NB4 (cell line): ENCODE measurements at regions not wholly inside any gene's neighbourhood (a gene's known extent, or its start where the extent isn't known, plus 50 kb on each side); places are given as distances from the start of the nearest gene placed in this dataset.

ENCODE experiments used
- DNase-seq: peaks from one replicate; pipeline ENCODE4 v3.0.0; 2010; ENCODE audit warnings: low read depth
- H3K4me3 ChIP-seq: one replicate; pipeline ENCODE4 v1.5.1; 2011; ENCODE audit warnings: mild to moderate bottlenecking, low read depth, low read length, moderate library complexity
- CTCF ChIP-seq: IDR thresholded peaks from one replicate; pipeline ENCODE4 v1.5.1; 2012; ENCODE audit warnings: low read depth, low read length
- MAX ChIP-seq: IDR thresholded peaks from 2 replicates; pipeline ENCODE4 v1.6.1; 2011; ENCODE audit warnings: low read depth, low read length
- MYC ChIP-seq: IDR thresholded peaks from 2 replicates; pipeline ENCODE4 v1.6.1; 2011; ENCODE audit warnings: low read depth, low read length
- POLR2A ChIP-seq: IDR thresholded peaks from 2 replicates; pipeline ENCODE4 v1.6.1; 2011; ENCODE audit warnings: mild to moderate bottlenecking; ENCODE audit not compliant: insufficient read length; ENCODE audit errors: extremely low read depth

GRCh38 chr2:129751409-129751808, 228.1 kb upstream of the RAB6C start:
- no peak for TF ChIP-seq MYC
- no peak for TF ChIP-seq POLR2A
- TF ChIP-seq MAX = no peak
- TF ChIP-seq CTCF = no peak
- no peak overlapping the region for H3K4me3 ChIP-seq
- no peak for DNase-seq

- no peak for DNase-seq
- H3K4me3 ChIP-seq = no peak overlapping the region
- TF ChIP-seq MYC (no peak), POLR2A (no peak), MAX (no peak), CTCF (no peak)
Measured at GRCh38 chr2:129752176-129752575, 227.3 kb upstream of the RAB6C start.

GRCh38 chr2:129752686-129753085, 226.8 kb upstream of the RAB6C start:
- H3K4me3 ChIP-seq = no peak overlapping the region
- TF ChIP-seq MAX = no peak
- no peak for TF ChIP-seq MYC
- no peak for TF ChIP-seq POLR2A
- TF ChIP-seq CTCF = no peak
- no peak for DNase-seq

GRCh38 chr2:129753261-129753660, 226.2 kb upstream of the RAB6C start:
- DNase-seq = no peak
- TF ChIP-seq MYC = no peak
- no peak for TF ChIP-seq CTCF
- no peak for TF ChIP-seq MAX
- no peak for TF ChIP-seq POLR2A
- H3K4me3 ChIP-seq = no peak overlapping the region

GRCh38 chr2:129754421-129754820, 225.0 kb upstream of the RAB6C start:
- H3K4me3 ChIP-seq = no peak overlapping the region
- DNase-seq = no peak
- no peak for TF ChIP-seq MAX
- no peak for TF ChIP-seq CTCF
- no peak for TF ChIP-seq MYC
- no peak for TF ChIP-seq POLR2A

GRCh38 chr2:129754831-129755230, 224.6 kb upstream of the RAB6C start:
- no peak for TF ChIP-seq POLR2A
- no peak for TF ChIP-seq MAX
- no peak for TF ChIP-seq MYC
- no peak for TF ChIP-seq CTCF
- DNase-seq = no peak
- H3K4me3 ChIP-seq = no peak overlapping the region
